T-helper 2 cell treated with Interferon-gamma antibody and Interleukin-4, amounts not matched to agents 5 μg/mL and 100 μg/mL, for 36 hours (primary cell): ENCODE measurements at regions not wholly inside any gene's neighbourhood (a gene's known extent, or its start where the extent isn't known, plus 50 kb on each side); places are given as distances from the start of the nearest gene placed in this dataset.
"Not testable (repeated sequence)": the region's sequence is repeated elsewhere in the genome, so short reads cannot be mapped to it uniquely, and the experiment has no call there.

ENCODE experiments used
- DNase-seq: peaks from one replicate; pipeline ENCODE4 v3.0.0; 2021; ENCODE audit warnings: low spot score
- H3K27ac Mint-ChIP-seq: one replicate; pipeline ENCODE4 v1.8.0; 2021; ENCODE audit warnings: mild to moderate bottlenecking, mixed read lengths
- H3K27me3 Mint-ChIP-seq: one replicate; pipeline ENCODE4 v1.8.0; 2021; ENCODE audit warnings: low read depth, mixed read lengths
- H3K36me3 Mint-ChIP-seq: one replicate; pipeline ENCODE4 v1.8.0; 2021; ENCODE audit warnings: low read depth, mixed read lengths
- H3K4me1 Mint-ChIP-seq: one replicate; pipeline ENCODE4 v1.8.0; 2021; ENCODE audit warnings: low read depth, mixed read lengths
- H3K4me3 Mint-ChIP-seq: one replicate; pipeline ENCODE4 v1.8.0; 2022; ENCODE audit warnings: mild to moderate bottlenecking, moderate library complexity, mixed read lengths
- H3K9me3 Mint-ChIP-seq: one replicate; pipeline ENCODE4 v1.8.0; 2021; ENCODE audit warnings: mixed read lengths

- Mint-ChIP-seq H3K4me3 (no peak overlapping the region), H3K4me1 (no peaks in the 10 kb centered on the region), H3K9me3 (peaks cover 5% of the 10 kb centered on the region), H3K36me3 (no peaks in the 10 kb centered on the region), H3K27me3 (no peaks in the 10 kb centered on the region), H3K27ac (no peak overlapping the region)
- no peak for DNase-seq
Observed at GRCh38 chr10:109593682-109594081, 329.6 kb downstream of the XPNPEP1 start.

DNA sequence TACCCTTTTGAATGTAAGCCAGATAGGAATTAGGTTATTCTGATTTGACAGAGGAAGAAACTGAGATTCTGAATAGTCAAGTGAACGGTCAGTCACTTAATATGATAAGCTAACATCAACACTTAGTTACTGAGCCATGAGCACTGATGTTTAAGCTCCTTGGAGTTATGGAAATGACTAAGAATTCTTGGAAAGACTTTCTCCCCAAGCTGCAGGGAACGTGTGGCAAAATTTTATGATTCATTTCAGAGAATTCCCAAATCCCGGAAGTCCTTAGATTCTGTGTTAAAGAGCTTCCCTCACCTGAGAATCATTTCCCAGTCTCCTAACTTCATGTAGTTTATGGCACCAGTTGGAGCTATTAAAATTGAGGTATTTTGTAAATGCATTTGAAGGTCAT, 330.9 kb downstream of the XPNPEP1 start:
- H3K27ac Mint-ChIP-seq: no peak overlapping the region
- no peak overlapping the region for H3K4me3 Mint-ChIP-seq
- H3K27me3 Mint-ChIP-seq: no peaks in the 10 kb centered on the region
- H3K9me3 Mint-ChIP-seq: peaks cover under 1% of the 10 kb centered on the region
- DNase-seq: no peak
- no peaks in the 10 kb centered on the region for H3K36me3 Mint-ChIP-seq
- H3K4me1 Mint-ChIP-seq: no peaks in the 10 kb centered on the region

DNA sequence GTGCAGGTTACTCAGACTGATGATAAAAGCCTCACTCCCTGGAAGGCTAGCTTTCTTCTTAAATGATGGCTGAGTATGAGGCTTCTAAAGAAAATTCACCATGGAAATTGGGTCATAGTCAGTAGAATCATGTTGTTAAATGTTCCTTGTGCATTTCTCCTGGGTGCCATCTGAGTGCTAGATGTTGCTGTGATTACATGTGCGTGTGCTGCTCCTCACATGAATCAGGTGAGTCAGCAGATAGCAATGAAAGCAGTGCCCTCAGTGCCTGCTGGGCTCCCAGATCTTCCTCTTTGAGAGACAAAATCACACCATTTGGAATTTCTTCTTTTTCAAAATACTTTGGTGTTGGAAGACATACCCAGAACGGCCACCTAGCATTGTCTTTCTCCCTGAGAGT, 331.7 kb downstream of the XPNPEP1 start:
- Mint-ChIP-seq H3K27ac (no peak overlapping the region), H3K36me3 (no peaks in the 10 kb centered on the region), H3K4me1 (no peaks in the 10 kb centered on the region), H3K4me3 (no peak overlapping the region), H3K27me3 (no peaks in the 10 kb centered on the region), H3K9me3 (no peaks in the 10 kb centered on the region)
- DNase-seq: no peak

DNA sequence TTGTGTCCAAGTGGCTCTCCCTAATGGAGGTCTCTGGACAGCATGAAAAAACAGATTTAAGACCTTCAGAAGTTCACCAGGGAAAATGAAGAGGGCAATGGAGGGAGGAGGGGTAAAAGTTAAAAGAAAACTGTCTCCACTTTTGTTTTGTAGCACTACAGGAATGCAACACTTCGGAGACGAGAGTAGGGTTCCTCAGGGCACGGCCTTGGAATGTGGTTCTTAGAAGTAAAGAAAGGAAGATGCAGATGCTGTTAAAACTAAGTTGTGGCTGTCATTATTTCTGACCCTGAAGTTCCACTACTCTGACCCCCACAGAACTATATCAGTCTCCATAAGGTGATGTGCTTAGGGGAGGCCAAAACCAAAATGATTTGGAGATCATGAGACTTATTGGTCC, 335.1 kb downstream of the XPNPEP1 start:
- H3K27ac Mint-ChIP-seq: no peak overlapping the region
- no peaks in the 10 kb centered on the region for H3K36me3 Mint-ChIP-seq
- H3K9me3 Mint-ChIP-seq: no peaks in the 10 kb centered on the region
- H3K4me1 Mint-ChIP-seq: no peaks in the 10 kb centered on the region
- DNase-seq: no peak
- H3K4me3 Mint-ChIP-seq: no peak overlapping the region
- no peaks in the 10 kb centered on the region for H3K27me3 Mint-ChIP-seq

GRCh38 chr10:109587366-109587765, 335.9 kb downstream of the XPNPEP1 start:
- H3K4me1 Mint-ChIP-seq: no peaks in the 10 kb centered on the region
- H3K27ac Mint-ChIP-seq: no peak overlapping the region

GRCh38 chr10:109556399-109556798, 366.9 kb downstream of the XPNPEP1 start:
- Mint-ChIP-seq H3K4me1 (no peaks in the 10 kb centered on the region), H3K9me3 (peaks cover 6% of the 10 kb centered on the region), H3K36me3 (no peaks in the 10 kb centered on the region), H3K27me3 (no peaks in the 10 kb centered on the region), H3K27ac (no peak overlapping the region), H3K4me3 (no peak overlapping the region)
- no peak for DNase-seq

More at GRCh38 chr10:109587366-109587765, 335.9 kb downstream of the XPNPEP1 start:
- no peaks in the 10 kb centered on the region for H3K9me3 Mint-ChIP-seq
- no peak for DNase-seq
- H3K4me3 Mint-ChIP-seq: no peak overlapping the region
- no peaks in the 10 kb centered on the region for H3K36me3 Mint-ChIP-seq
- no peaks in the 10 kb centered on the region for H3K27me3 Mint-ChIP-seq

- not testable (repeated sequence) for H3K27me3 Mint-ChIP-seq, H3K27ac Mint-ChIP-seq, H3K4me3 Mint-ChIP-seq, H3K36me3 Mint-ChIP-seq, H3K4me1 Mint-ChIP-seq, DNase-seq
- peaks cover 13% of the 10 kb centered on the region for H3K9me3 Mint-ChIP-seq
Observed at GRCh38 chr10:109542050-109542603, 381.2 kb downstream of the XPNPEP1 start.

DNA sequence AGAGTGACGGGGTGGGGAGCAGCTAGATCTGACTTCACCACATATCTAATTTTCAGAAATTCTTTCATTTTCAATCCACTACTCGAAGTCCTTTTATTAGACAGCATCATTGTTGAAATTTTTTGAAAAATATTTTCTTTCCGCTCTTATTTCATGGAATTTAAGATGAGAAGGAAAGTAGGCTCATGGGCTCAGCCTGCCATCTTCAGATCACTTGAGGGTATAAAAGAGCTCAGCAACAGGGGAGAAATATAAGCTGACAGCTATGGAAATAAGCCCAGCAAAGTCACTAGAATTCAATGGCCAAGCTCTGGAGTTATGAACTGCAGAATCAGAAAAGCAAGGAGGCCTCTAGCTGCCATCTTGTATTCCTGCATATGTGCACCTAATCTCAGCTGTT, 389.1 kb downstream of the XPNPEP1 start:
- Mint-ChIP-seq H3K27me3 (no peaks in the 10 kb centered on the region), H3K36me3 (no peaks in the 10 kb centered on the region)

GRCh38 chr10:109529258-109529657, 394.1 kb downstream of the XPNPEP1 start:
- Mint-ChIP-seq H3K27me3 (no peaks in the 10 kb centered on the region), H3K9me3 (peaks cover 49% of the 10 kb centered on the region), H3K27ac (no peak overlapping the region), H3K4me1 (no peaks in the 10 kb centered on the region), H3K36me3 (no peaks in the 10 kb centered on the region), H3K4me3 (no peak overlapping the region)
- DNase-seq: no peak

More for the DNA sequence above, 389.1 kb downstream of the XPNPEP1 start:
- H3K9me3 Mint-ChIP-seq: peaks cover 40% of the 10 kb centered on the region
- no peaks in the 10 kb centered on the region for H3K4me1 Mint-ChIP-seq
- DNase-seq: no peak
- no peak overlapping the region for H3K4me3 Mint-ChIP-seq
- no peak overlapping the region for H3K27ac Mint-ChIP-seq

DNA sequence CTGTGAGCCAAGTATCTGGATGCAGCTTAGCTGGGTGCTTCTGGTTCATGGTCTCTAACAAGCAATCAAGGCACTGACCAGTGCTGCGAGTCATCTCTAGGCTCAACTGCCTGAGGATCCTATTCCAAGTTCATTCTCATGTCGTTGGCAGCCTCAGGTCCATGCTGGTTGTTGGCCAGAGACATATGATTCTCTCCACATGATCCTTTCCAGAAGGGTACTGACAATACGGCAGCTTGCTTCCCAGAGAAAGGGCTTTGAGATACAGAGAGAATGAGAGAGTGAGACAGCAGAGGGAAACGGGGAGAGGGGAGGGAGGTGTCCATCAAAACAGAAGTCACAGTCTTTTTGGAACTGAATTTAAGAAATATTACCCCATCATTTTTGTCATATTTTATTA, 405.6 kb downstream of the XPNPEP1 start:
- Mint-ChIP-seq H3K36me3 (no peaks in the 10 kb centered on the region), H3K4me1 (no peaks in the 10 kb centered on the region), H3K4me3 (no peak overlapping the region), H3K27ac (no peak overlapping the region), H3K27me3 (no peaks in the 10 kb centered on the region), H3K9me3 (no peaks in the 10 kb centered on the region)
- DNase-seq: no peak

DNA sequence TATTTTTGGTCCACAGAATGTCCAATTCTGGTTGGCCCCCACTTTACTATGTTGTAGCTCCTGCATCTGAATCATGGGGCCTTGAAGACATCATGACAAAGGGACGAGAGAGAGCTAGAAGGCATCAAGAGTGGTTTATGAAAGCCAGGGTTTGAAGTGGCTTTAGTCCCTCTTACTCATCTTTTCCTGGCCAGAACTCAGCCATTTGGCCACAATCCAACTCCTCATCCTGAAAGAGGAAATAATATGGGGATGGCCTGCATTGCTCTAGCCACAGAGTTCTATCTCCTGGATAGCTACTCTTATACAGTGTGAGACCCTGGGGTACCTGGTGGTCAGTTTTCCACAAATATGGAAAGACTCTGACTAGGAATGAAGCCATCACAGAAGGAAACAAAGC, 418.9 kb downstream of the XPNPEP1 start:
- H3K27me3 Mint-ChIP-seq: no peaks in the 10 kb centered on the region
- no peaks in the 10 kb centered on the region for H3K4me1 Mint-ChIP-seq
- no peak overlapping the region for H3K27ac Mint-ChIP-seq
- no peak for DNase-seq
- H3K36me3 Mint-ChIP-seq: no peaks in the 10 kb centered on the region
- H3K4me3 Mint-ChIP-seq: no peak overlapping the region
- H3K9me3 Mint-ChIP-seq: no peaks in the 10 kb centered on the region

GRCh38 chr10:109487691-109488090, 435.6 kb downstream of the XPNPEP1 start:
- Mint-ChIP-seq H3K9me3 (peaks cover 7% of the 10 kb centered on the region), H3K27ac (no peak overlapping the region), H3K4me1 (no peaks in the 10 kb centered on the region), H3K4me3 (no peak overlapping the region), H3K27me3 (no peaks in the 10 kb centered on the region), H3K36me3 (no peaks in the 10 kb centered on the region)
- DNase-seq: no peak

GRCh38 chr10:109480836-109481235, 442.5 kb downstream of the XPNPEP1 start:
- no peak overlapping the region for H3K27ac Mint-ChIP-seq
- no peaks in the 10 kb centered on the region for H3K36me3 Mint-ChIP-seq
- no peaks in the 10 kb centered on the region for H3K27me3 Mint-ChIP-seq
- no peak for DNase-seq
- H3K9me3 Mint-ChIP-seq: no peaks in the 10 kb centered on the region
- H3K4me3 Mint-ChIP-seq: no peak overlapping the region
- H3K4me1 Mint-ChIP-seq: no peaks in the 10 kb centered on the region

- no peak overlapping the region for H3K27ac Mint-ChIP-seq
- H3K36me3 Mint-ChIP-seq: no peaks in the 10 kb centered on the region
- H3K27me3 Mint-ChIP-seq: no peaks in the 10 kb centered on the region
- H3K4me3 Mint-ChIP-seq: no peak overlapping the region
- no peaks in the 10 kb centered on the region for H3K4me1 Mint-ChIP-seq
- no peaks in the 10 kb centered on the region for H3K9me3 Mint-ChIP-seq
- no peak for DNase-seq
Observed at GRCh38 chr10:109475711-109476421, 447.4 kb downstream of the XPNPEP1 start.

DNA sequence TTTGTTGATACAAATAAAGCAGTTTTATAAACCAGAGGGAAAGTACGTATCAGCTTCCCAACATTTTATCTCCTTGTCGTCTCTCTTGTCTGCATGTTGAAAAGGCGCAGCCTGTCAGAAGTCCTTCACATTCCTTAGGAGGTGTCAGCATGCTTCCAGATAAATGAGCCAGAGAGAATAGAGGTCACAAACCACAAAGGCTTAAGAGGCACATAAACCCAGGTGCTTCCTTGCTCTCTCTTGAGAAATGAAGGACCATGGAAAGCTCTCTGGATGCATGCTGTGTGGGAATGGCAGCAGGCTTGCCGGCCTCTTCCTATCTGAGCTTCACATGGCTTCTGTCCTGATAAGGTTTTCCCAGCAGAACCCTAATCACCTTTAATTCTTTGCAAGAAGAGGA, 448.5 kb downstream of the XPNPEP1 start:
- no peaks in the 10 kb centered on the region for H3K27me3 Mint-ChIP-seq
- no peak overlapping the region for H3K4me3 Mint-ChIP-seq
- no peak overlapping the region for H3K27ac Mint-ChIP-seq
- no peaks in the 10 kb centered on the region for H3K4me1 Mint-ChIP-seq
- no peaks in the 10 kb centered on the region for H3K9me3 Mint-ChIP-seq
- H3K36me3 Mint-ChIP-seq: no peaks in the 10 kb centered on the region
- no peak for DNase-seq
